ENCODE measurements at regions not wholly inside any gene's neighbourhood (a gene's known extent, or its start where the extent isn't known, plus 50 kb on each side); places are given as distances from the start of the nearest gene placed in this dataset.

GRCh38 chr2:120677221-120677620 lies 58.4 kb upstream of the GLI2 start:
- Histone ChIP-seq H3K27me3 (peaks cover 74% of the 10 kb centered on the region), H4K20me1 (ENCODE audit: low read depth) (no peaks in the 10 kb centered on the region), H3K36me3 (no peaks in the 10 kb centered on the region), H3F3A (ENCODE audit: low read depth) (no peaks in the 10 kb centered on the region), H3K4me1 (no peaks in the 10 kb centered on the region), H3K4me3 (no peak overlapping the region), H3K4me2 (no peak overlapping the region), H3K79me2 (ENCODE audit: low read depth) (no peaks in the 10 kb centered on the region), H3K27ac (no peak overlapping the region), H3K9me3 (ENCODE audit: low read depth) (no peaks in the 10 kb centered on the region), H3K9ac (no peak overlapping the region), H2AFZ (replicated peaks) (no peak overlapping the region)
- no peak overlapping the region for H3K27ac Mint-ChIP-seq
- DNase-seq (ENCODE audit: low spot score): no peak
- peaks cover 2% of the 10 kb centered on the region for H3K9me3 Mint-ChIP-seq
- peaks cover 40% of the 10 kb centered on the region for H3K27me3 Mint-ChIP-seq (ENCODE audit: insufficient read depth, low read depth)
- no peaks in the 10 kb centered on the region for H3K36me3 Mint-ChIP-seq
- no peak overlapping the region for H3K4me3 Mint-ChIP-seq
- TF ChIP-seq EZH2phosphoT487 (IDR thresholded peaks at IDR 0.05) (no peak), EZH2 (IDR thresholded peaks at IDR 0.05) (no peak), CTCF (IDR thresholded peaks at IDR 0.05) (no peak)
- no peaks in the 10 kb centered on the region for H3K4me1 Mint-ChIP-seq

- H3K9me3 Mint-ChIP-seq: peaks cover 2% of the 10 kb centered on the region
These were observed 57.9 kb upstream of the GLI2 start for GRCh38 chr2:120677696-120678247.

GRCh38 chr2:120678251-120678650 lies 57.4 kb upstream of the GLI2 start:
- Mint-ChIP-seq H3K36me3 (no peaks in the 10 kb centered on the region), H3K27me3 (ENCODE audit: insufficient read depth, low read depth) (peaks cover 40% of the 10 kb centered on the region), H3K9me3 (peaks cover 2% of the 10 kb centered on the region), H3K27ac (no peak overlapping the region), H3K4me1 (no peaks in the 10 kb centered on the region), H3K4me3 (no peak overlapping the region)
- H3K27ac ChIP-seq: no peak overlapping the region
- no peak for DNase-seq (ENCODE audit: low spot score)
- H2AFZ ChIP-seq (replicated peaks): no peak overlapping the region
- no peaks in the 10 kb centered on the region for H3K79me2 ChIP-seq (ENCODE audit: low read depth)
- no peaks in the 10 kb centered on the region for H3K9me3 ChIP-seq (ENCODE audit: low read depth)
- no peaks in the 10 kb centered on the region for H3K4me1 ChIP-seq
- no peaks in the 10 kb centered on the region for H3K36me3 ChIP-seq
- H3F3A ChIP-seq (ENCODE audit: low read depth): peaks cover 2% of the 10 kb centered on the region
- H3K9ac ChIP-seq: no peak overlapping the region
- H3K4me3 ChIP-seq: no peak overlapping the region
- peaks cover 69% of the 10 kb centered on the region for H3K27me3 ChIP-seq
- H3K4me2 ChIP-seq: no peak overlapping the region
- H4K20me1 ChIP-seq (ENCODE audit: low read depth): no peaks in the 10 kb centered on the region
- no peak for TF ChIP-seq EZH2 (IDR thresholded peaks at IDR 0.05)
- TF ChIP-seq CTCF (IDR thresholded peaks at IDR 0.05): no peak
- no peak for TF ChIP-seq EZH2phosphoT487 (IDR thresholded peaks at IDR 0.05)

More at GRCh38 chr2:120677696-120678247, 57.9 kb upstream of the GLI2 start:
- Histone ChIP-seq H3K9me3 (ENCODE audit: low read depth) (no peaks in the 10 kb centered on the region), H3K79me2 (ENCODE audit: low read depth) (no peaks in the 10 kb centered on the region), H3K27ac (no peak overlapping the region), H3K4me1 (no peaks in the 10 kb centered on the region), H3K4me3 (no peak overlapping the region), H3K36me3 (no peaks in the 10 kb centered on the region), H3F3A (ENCODE audit: low read depth) (no peaks in the 10 kb centered on the region), H2AFZ (replicated peaks) (no peak overlapping the region), H4K20me1 (ENCODE audit: low read depth) (no peaks in the 10 kb centered on the region), H3K4me2 (no peak overlapping the region), H3K9ac (no peak overlapping the region), H3K27me3 (peaks cover 72% of the 10 kb centered on the region)
- no peak overlapping the region for H3K27ac Mint-ChIP-seq
- H3K4me3 Mint-ChIP-seq: no peak overlapping the region
- peaks cover 40% of the 10 kb centered on the region for H3K27me3 Mint-ChIP-seq (ENCODE audit: insufficient read depth, low read depth)
- H3K4me1 Mint-ChIP-seq: no peaks in the 10 kb centered on the region
- TF ChIP-seq EZH2 (IDR thresholded peaks at IDR 0.05) (no peak), EZH2phosphoT487 (IDR thresholded peaks at IDR 0.05) (no peak), CTCF (IDR thresholded peaks at IDR 0.05) (no peak)
- no peak for DNase-seq (ENCODE audit: low spot score)
- no peaks in the 10 kb centered on the region for H3K36me3 Mint-ChIP-seq
